IMR-90 (cell line): ENCODE measurements at regions not wholly inside any gene's neighbourhood (a gene's known extent, or its start where the extent isn't known, plus 50 kb on each side); places are given as distances from the start of the nearest gene placed in this dataset.

Experiments used
- ATAC-seq: fragments of 200-7000 bp; cut with Tn5 transposase; 2 replicates; pipeline ENCODE4 v1.9.1; 2020; ENCODE audit warnings: low read depth, mild to moderate bottlenecking, moderate library complexity
- BruUV-seq: library from RNA; stranded (reverse); fragments of 400-500 nt; replicated peaks from 2 replicates; lab custom pipeline; 2021; lab: Mats Ljungman, UMichigan
- CTCF ChIA-PET: fragments of 300-600 bp; formaldehyde crosslinking; extraction: SDS; loops from one replicate; lab custom pipeline; 2021; ENCODE audit warnings: antibody characterized with exemption; lab: Yijun Ruan, JAX
- POLR2A ChIA-PET: fragments of 300-600 bp; sonication (Branson Sonifier 250); formaldehyde crosslinking; loops from one replicate; lab custom pipeline; 2022; ENCODE audit warnings: antibody characterized with exemption; ENCODE audit not compliant: unreplicated experiment; lab: Charles Lee
- DNase-seq: peaks from one replicate; pipeline ENCODE4 v3.0.0; 2013
- H2AFZ ChIP-seq: replicated peaks from 2 replicates; pipeline ENCODE3; 2013; ENCODE audit warnings: low read length, mild to moderate bottlenecking; ENCODE audit not compliant: poor library complexity
- H2AK5ac ChIP-seq: 2 replicates; pipeline ENCODE4 v1.6.1; 2013; ENCODE audit warnings: low read depth, low read length, inconsistent platforms
- H2AK9ac ChIP-seq: replicated peaks from 2 replicates; pipeline ENCODE3; 2013; ENCODE audit warnings: mild to moderate bottlenecking, low read depth, low read length, moderate library complexity; ENCODE audit not compliant: poor library complexity
- H2BK120ac ChIP-seq: 2 replicates; pipeline ENCODE4 v1.6.1; 2013; ENCODE audit warnings: low read depth, low read length, inconsistent platforms
- H2BK15ac ChIP-seq: 3 replicates; pipeline ENCODE4 v1.6.1; 2013; ENCODE audit warnings: low read depth, low read length, inconsistent platforms
- H2BK20ac ChIP-seq: 2 replicates; pipeline ENCODE4 v1.6.1; 2013; ENCODE audit warnings: low read depth, mild to moderate bottlenecking, inconsistent platforms, low read length, moderate library complexity
- H2BK5ac ChIP-seq: 2 replicates; pipeline ENCODE4 v1.6.1; 2013; ENCODE audit warnings: mild to moderate bottlenecking, low read depth, low read length, inconsistent platforms; ENCODE audit not compliant: poor library complexity, severe bottlenecking
- H3K14ac ChIP-seq: replicated peaks from 2 replicates; pipeline ENCODE4 v1.6.1; 2013; ENCODE audit warnings: low read depth, low read length, inconsistent platforms
- H3K18ac ChIP-seq: 2 replicates; pipeline ENCODE4 v1.6.1; 2013; ENCODE audit warnings: low read depth, low read length, control low read depth
- H3K23ac ChIP-seq: 2 replicates; pipeline ENCODE4 v1.6.1; 2013; ENCODE audit warnings: low read depth, low read length, inconsistent platforms
- H3K27ac ChIP-seq: 2 replicates; pipeline ENCODE4 v1.5.1; 2013; ENCODE audit warnings: mild to moderate bottlenecking, control low read depth, low read length; ENCODE audit not compliant: insufficient read depth
- H3K27me3 ChIP-seq: 2 replicates; pipeline ENCODE4 v1.6.1; 2013; ENCODE audit warnings: low read length; ENCODE audit not compliant: control insufficient read depth, insufficient read depth
- H3K36me3 ChIP-seq: 2 replicates; pipeline ENCODE4 v1.6.1; 2013; ENCODE audit warnings: low read length, mixed read lengths; ENCODE audit not compliant: control insufficient read depth, insufficient read depth
- H3K4ac ChIP-seq: 2 replicates; pipeline ENCODE4 v1.6.1; 2013; ENCODE audit warnings: low read depth, low read length, inconsistent platforms
- H3K4me1 ChIP-seq: 2 replicates; pipeline ENCODE4 v1.6.1; 2013; ENCODE audit warnings: low read length, mixed read lengths; ENCODE audit not compliant: control insufficient read depth, insufficient read depth
- H3K4me2 ChIP-seq: 2 replicates; pipeline ENCODE4 v1.6.1; 2013; ENCODE audit warnings: low read depth, mild to moderate bottlenecking, control low read depth, low read length, moderate library complexity
- H3K4me3 ChIP-seq: 2 replicates; pipeline ENCODE4 v1.5.1; 2013; ENCODE audit warnings: low read depth, mild to moderate bottlenecking, control low read depth, low read length, moderate library complexity; ENCODE audit not compliant: insufficient read depth
- H3K56ac ChIP-seq: 2 replicates; pipeline ENCODE4 v1.6.1; 2013; ENCODE audit warnings: low read length, inconsistent platforms; ENCODE audit not compliant: insufficient read depth; ENCODE audit errors: extremely low read depth
- H3K79me1 ChIP-seq, 2 experiments: 2 replicates each; pipeline ENCODE4 v1.6.1; 2013; ENCODE audit warnings: low read length in 2 of 2, inconsistent platforms in 1 of 2, low read depth in 1 of 2
- H3K9ac ChIP-seq: 2 replicates; pipeline ENCODE4 v1.6.1; 2013; ENCODE audit warnings: low read depth, low read length, control low read depth
- H3K9me1 ChIP-seq: 2 replicates; pipeline ENCODE4 v1.6.1; 2013; ENCODE audit warnings: low read length, inconsistent platforms; ENCODE audit not compliant: insufficient read depth
- H3K9me3 ChIP-seq: 2 replicates; pipeline ENCODE4 v1.6.1; 2013; ENCODE audit warnings: low read length; ENCODE audit not compliant: control insufficient read depth, insufficient read depth
- H4K20me1 ChIP-seq: 2 replicates; pipeline ENCODE4 v1.6.1; 2013; ENCODE audit warnings: low read length, inconsistent platforms; ENCODE audit not compliant: insufficient read depth
- H4K5ac ChIP-seq: 2 replicates; pipeline ENCODE4 v1.6.1; 2013; ENCODE audit warnings: mild to moderate bottlenecking, low read depth, low read length, control low read depth
- H4K8ac ChIP-seq, 2 experiments: 2 replicates each; pipeline ENCODE4 v1.6.1; 2013; ENCODE audit warnings: low read depth in 2 of 2, low read length in 2 of 2, control low read depth in 1 of 2, inconsistent platforms in 1 of 2
- H4K91ac ChIP-seq: 2 replicates; pipeline ENCODE4 v1.6.1; 2013; ENCODE audit warnings: low read depth, low read length, inconsistent platforms; ENCODE audit not compliant: insufficient read depth
- BHLHE40 ChIP-seq: fragments of 150-350 bp; IDR thresholded peaks from 2 replicates; pipeline ENCODE4 v1.6.1; 2016; ENCODE audit warnings: mild to moderate bottlenecking, low read depth, low read length
- CEBPB ChIP-seq: IDR thresholded peaks from 2 replicates; pipeline ENCODE4 v1.6.1; 2012; ENCODE audit warnings: low read depth, low read length, improper control_type of control experiment
- CHD1 ChIP-seq: IDR thresholded peaks from 2 replicates; pipeline ENCODE4 v1.6.1; 2012; ENCODE audit warnings: low read depth, low read length, improper control_type of control experiment
- CTCF ChIP-seq: conservative IDR thresholded peaks from 2 replicates; pipeline ENCODE4 v1.5.1; 2012; ENCODE audit warnings: mild to moderate bottlenecking, low read depth, low read length, improper control_type of control experiment
- FOS ChIP-seq: fragments of 150-350 bp; IDR thresholded peaks from 2 replicates; pipeline ENCODE4 v1.6.1; 2016; ENCODE audit warnings: low read depth, low read length
- MAFK ChIP-seq: IDR thresholded peaks from 2 replicates; pipeline ENCODE4 v1.6.1; 2012; ENCODE audit warnings: low read depth, low read length, improper control_type of control experiment
- MAZ ChIP-seq: IDR thresholded peaks from 2 replicates; pipeline ENCODE4 v1.6.1; 2012; ENCODE audit warnings: low read depth, mild to moderate bottlenecking, low read length, improper control_type of control experiment, moderate library complexity, borderline replicate concordance
- MXI1 ChIP-seq: IDR thresholded peaks from 2 replicates; pipeline ENCODE4 v1.6.1; 2012; ENCODE audit warnings: low read depth, mild to moderate bottlenecking, low read length, moderate library complexity, borderline replicate concordance
- POLR2A ChIP-seq: IDR thresholded peaks from 2 replicates; pipeline ENCODE4 v1.6.1; 2012; ENCODE audit warnings: mild to moderate bottlenecking, low read depth, low read length
- RAD21 ChIP-seq: IDR thresholded peaks from 2 replicates; pipeline ENCODE4 v1.6.1; 2012; ENCODE audit warnings: low read length, improper control_type of control experiment
- RCOR1 ChIP-seq: IDR thresholded peaks from 2 replicates; pipeline ENCODE4 v1.6.1; 2012; ENCODE audit warnings: mild to moderate bottlenecking, low read length, improper control_type of control experiment; ENCODE audit not compliant: insufficient replicate concordance
- RFX5 ChIP-seq: IDR thresholded peaks from 2 replicates; pipeline ENCODE4 v1.8.0; 2012; ENCODE audit warnings: low read depth, mild to moderate bottlenecking, low read length, moderate library complexity
- SMC3 ChIP-seq: fragments of 150-350 bp; IDR thresholded peaks from 2 replicates; pipeline ENCODE4 v1.6.1; 2016; ENCODE audit warnings: low read depth, mild to moderate bottlenecking, antibody characterized with exemption, low read length, moderate library complexity
- WGBS, 2 experiments: methylation state at CpG; one replicate each; pipeline versions ENCODE4 v1.1.5 to v1.1.7; 2013; ENCODE audit warnings: missing lambda C conversion rate in 2 of 2; ENCODE audit not compliant: insufficient read length in 1 of 2; ENCODE audit errors: extremely low coverage in 2 of 2; 5-methylcytosine and 5-hydroxymethylcytosine counted together
- dilution Hi-C: fragments of 300-500 bp; cut with HindIII; formaldehyde crosslinking; loops from one replicate; pipeline ENCODE4 v1.14.3; 2018; ENCODE audit warnings: low sequenced_read_pairs; ENCODE audit not compliant: unreplicated experiment
- in situ Hi-C: fragments of 300-500 bp; cut with MboI; formaldehyde crosslinking; loops from 3 replicates; pipeline ENCODE4 v1.14.3; 2019; ENCODE audit warnings: low sequenced_read_pairs, inconsistent platforms, mixed read lengths
- intact Hi-C: fragments of 100-400 bp; cut with micrococcal nuclease; formaldehyde crosslinking; loops from 2 replicates; pipeline ENCODE4 v1.10.0; 2022
- TF ChIP-seq, protein P1 (sequence below): fragments of 150-350 bp; IDR thresholded peaks from 2 replicates; pipeline ENCODE4 v1.6.1; 2016; ENCODE audit warnings: low read depth, mild to moderate bottlenecking, low read length, moderate library complexity, borderline replicate concordance

DNA sequence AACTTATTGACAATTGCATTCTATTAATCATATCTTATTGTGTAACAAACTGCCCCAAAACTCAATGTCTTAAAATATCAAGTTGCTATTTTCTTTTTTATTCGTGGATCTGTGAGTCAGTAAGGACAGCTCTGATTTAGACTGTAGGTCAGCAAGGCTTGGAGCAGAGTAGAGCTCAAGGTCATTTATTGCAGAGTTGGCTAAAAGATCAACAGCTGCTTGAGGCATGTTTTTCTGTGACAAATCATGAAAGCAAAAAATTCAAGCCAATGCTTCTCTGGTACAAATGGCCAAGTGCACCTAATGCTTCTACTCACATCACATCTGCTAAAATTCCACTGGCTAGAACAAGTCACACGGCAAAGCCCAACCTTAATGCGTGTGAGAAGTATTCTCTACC lies 497.7 kb upstream of the LRATD1 start:
- H3K36me3 ChIP-seq = no peaks in the 10 kb centered on the region
- ATAC-seq (no peak), DNase-seq (no peak)
- WGBS, 2 experiments = no CpG with 5 or more reads among the region's 3 CpGs
- no peak overlapping the region for H3K27ac ChIP-seq
- H3K9ac ChIP-seq = no peak overlapping the region
- no peak overlapping the region for H2BK120ac ChIP-seq
- no peak overlapping the region for H4K91ac ChIP-seq
- H3K4me3 ChIP-seq = no peak overlapping the region
- no peaks in the 10 kb centered on the region for H3K79me1 ChIP-seq
- no peak overlapping the region for H2AK5ac ChIP-seq
- H2BK5ac ChIP-seq = no peak overlapping the region
- ChIA-PET CTCF (no interaction called here), POLR2A (no interaction called here)
- in situ Hi-C loops (no loop called here), dilution Hi-C loops (no loop called here), intact Hi-C loops (no loop called here)
- H3K4me1 ChIP-seq = no peaks in the 10 kb centered on the region
- H3K18ac ChIP-seq = no peak overlapping the region
- H2AFZ ChIP-seq = no peak overlapping the region
- peaks cover 5% of the 10 kb centered on the region for H3K9me3 ChIP-seq
- no peaks in the 10 kb centered on the region for H3K27me3 ChIP-seq
- H2BK15ac ChIP-seq = no peak overlapping the region
- H3K56ac ChIP-seq = no peak overlapping the region
- no peak overlapping the region for H2BK20ac ChIP-seq
- H4K5ac ChIP-seq = no peak overlapping the region
- H4K8ac ChIP-seq = no peak overlapping the region
- no peaks in the 10 kb centered on the region for H3K9me1 ChIP-seq
- BruUV-seq = no TSS peak
- no peaks in the 10 kb centered on the region for H4K20me1 ChIP-seq
- no peak overlapping the region for H3K4ac ChIP-seq
- no peak overlapping the region for H3K14ac ChIP-seq
- H2AK9ac ChIP-seq = no peak overlapping the region
- no peak overlapping the region for H3K23ac ChIP-seq
- H3K4me2 ChIP-seq = no peak overlapping the region
- no peak for TF ChIP-seq CEBPB
- no peak for TF ChIP-seq RCOR1
- no peak for TF ChIP-seq POLR2A
- TF ChIP-seq MAFK = no peak
- TF ChIP-seq BHLHE40 = no peak
- TF ChIP-seq, protein P1, sequence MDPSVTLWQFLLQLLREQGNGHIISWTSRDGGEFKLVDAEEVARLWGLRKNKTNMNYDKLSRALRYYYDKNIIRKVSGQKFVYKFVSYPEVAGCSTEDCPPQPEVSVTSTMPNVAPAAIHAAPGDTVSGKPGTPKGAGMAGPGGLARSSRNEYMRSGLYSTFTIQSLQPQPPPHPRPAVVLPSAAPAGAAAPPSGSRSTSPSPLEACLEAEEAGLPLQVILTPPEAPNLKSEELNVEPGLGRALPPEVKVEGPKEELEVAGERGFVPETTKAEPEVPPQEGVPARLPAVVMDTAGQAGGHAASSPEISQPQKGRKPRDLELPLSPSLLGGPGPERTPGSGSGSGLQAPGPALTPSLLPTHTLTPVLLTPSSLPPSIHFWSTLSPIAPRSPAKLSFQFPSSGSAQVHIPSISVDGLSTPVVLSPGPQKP = no peak
- no peak for TF ChIP-seq RFX5
- no peak for TF ChIP-seq CTCF
- TF ChIP-seq MXI1 = no peak
- no peak for TF ChIP-seq CHD1
- no peak for TF ChIP-seq FOS
- no peak for TF ChIP-seq RAD21
- no peak for TF ChIP-seq MAZ
- no peak for TF ChIP-seq SMC3
